GM12891 (cell line): ENCODE measurements at regions not wholly inside any gene's neighbourhood (a gene's known extent, or its start where the extent isn't known, plus 50 kb on each side); places are given as distances from the start of the nearest gene placed in this dataset.

Experiments
- POLR2A ChIP-seq: IDR thresholded peaks from 2 replicates; pipeline ENCODE4 v1.6.1; 2011; ENCODE audit warnings: low read depth, low read length, control low read depth
- POLR2AphosphoS5 ChIP-seq: IDR thresholded peaks from 2 replicates; pipeline ENCODE4 v1.6.1; 2011; ENCODE audit warnings: low read depth, low read length, control low read depth
- SPI1 ChIP-seq: IDR thresholded peaks from 2 replicates; pipeline ENCODE4 v1.6.1; 2011; ENCODE audit warnings: low read depth, low read length, control low read depth
- TAF1 ChIP-seq: IDR thresholded peaks from 2 replicates; pipeline ENCODE4 v1.6.1; 2011; ENCODE audit warnings: low read depth, low read length, control low read depth

GRCh38 chr2:172173174-172173706, 70.5 kb upstream of the DLX2 start:
- TF ChIP-seq SPI1 (no peak), POLR2A (no peak), POLR2AphosphoS5 (no peak), TAF1 (no peak)
